Spleen (tissue), 7 donors: ENCODE measurements at regions not wholly inside any gene's neighbourhood (a gene's known extent, or its start where the extent isn't known, plus 50 kb on each side); places are given as distances from the start of the nearest gene placed in this dataset.

Experiments
- CTCF ChIP-seq, 11 experiments: fragments of 200-600 bp in 7 of 11; fragments of 450-650 bp in 4 of 11; sonication (generic) in 4 of 11; IDR thresholded peaks in 8 of 11; conservative IDR thresholded peaks in 3 of 11; 1 replicate in 7 of 11; 2 replicates in 4 of 11; pipeline versions ENCODE4 v1.4.0 to v1.8.0; 2016 to 2021; ENCODE audit warnings: antibody characterized with exemption in 11 of 11, inconsistent platforms in 4 of 11, mild to moderate bottlenecking in 1 of 11
- POLR2A ChIP-seq, 3 donors: fragments of 450-650 bp; IDR thresholded peaks; one replicate each; pipeline ENCODE4 v1.5.1; 2017; ENCODE audit warnings: antibody characterized with exemption in 3 of 3, mild to moderate bottlenecking in 1 of 3
- POLR2AphosphoS5 ChIP-seq, 3 donors: sonication (generic); formaldehyde crosslinking; IDR thresholded peaks; one replicate each; pipeline ENCODE4 v1.5.1; 2017; ENCODE audit warnings: antibody characterized with exemption in 3 of 3
- donor health status: DM: no; HTN: no; CAD: no; lungs with moderate emphysema.
- donor health status: DM: no; HTN: no; CAD: no.
- donor health status: DM: no; HTN: no; CAD: no.

GRCh38 chr11:57942808-57943207, 80.9 kb upstream of the OR9Q1 start:
- TF ChIP-seq POLR2AphosphoS5 (IDR thresholded peaks at IDR 0.05) = no peak
- TF ChIP-seq CTCF (IDR thresholded peaks at IDR 0.05 in 8 of 11, conservative IDR thresholded peaks at IDR 0.05 in 3 of 11) = no peak
- TF ChIP-seq POLR2A (IDR thresholded peaks at IDR 0.05) = no peak
